GM19468 (cell line): ENCODE measurements at regions not wholly inside any gene's neighbourhood (a gene's known extent, or its start where the extent isn't known, plus 50 kb on each side); places are given as distances from the start of the nearest gene placed in this dataset.
"Not testable (repeated sequence)": the region's sequence is repeated elsewhere in the genome, so short reads cannot be mapped to it uniquely, and the experiment has no call there.

ENCODE experiments used
- ATAC-seq: cut with Tn5 transposase; IDR thresholded peaks from one replicate; pipeline ENCODE4 v1.9.1; 2021; ENCODE audit warnings: mild to moderate bottlenecking, moderate library complexity, moderate number of reproducible peaks; ENCODE audit not compliant: unreplicated experiment; ENCODE audit errors: extremely low read depth

GRCh38 chr1:196007763-196008162 is 600.5 kb downstream of the KCNT2 start:
- no peak for ATAC-seq

DNA sequence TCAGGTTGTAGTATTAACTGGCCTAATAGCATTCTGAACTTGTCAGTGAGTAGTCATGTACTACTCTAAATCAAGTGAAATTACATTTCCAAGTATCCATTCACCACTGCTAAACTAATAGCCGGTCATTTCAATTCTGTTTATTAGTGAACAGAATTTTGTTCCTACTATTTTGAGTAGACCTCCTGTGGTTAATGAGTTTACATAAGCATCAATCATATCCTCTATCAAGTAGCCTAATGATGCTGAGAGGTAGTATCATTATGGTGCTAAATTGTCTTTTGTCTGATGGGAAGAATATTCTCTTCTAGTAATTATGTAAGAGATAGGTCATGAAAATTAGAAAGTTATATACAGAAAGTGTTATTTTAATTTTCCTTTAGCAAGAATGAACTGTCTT is 602.8 kb downstream of the KCNT2 start:
- no peak for ATAC-seq

DNA sequence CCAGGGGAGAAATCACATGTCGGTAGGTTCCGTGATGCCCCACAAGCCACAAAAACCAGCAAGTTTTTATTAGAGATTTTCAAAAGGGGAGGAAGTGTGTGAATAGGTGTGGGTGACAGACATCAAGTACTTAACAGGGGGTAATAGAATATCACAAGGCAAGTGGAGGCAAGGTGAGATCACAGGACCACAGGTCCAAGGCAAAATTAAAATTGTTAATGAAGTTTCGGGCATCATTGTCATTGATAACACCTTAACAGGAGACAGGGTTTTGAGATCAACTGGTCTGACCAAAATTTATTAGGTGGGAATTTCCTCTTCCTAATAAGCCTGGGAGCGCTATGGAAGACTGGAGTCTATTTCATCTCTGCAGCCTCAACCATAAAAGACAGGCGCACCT is 603.9 kb downstream of the KCNT2 start:
- ATAC-seq = not testable (repeated sequence)

GRCh38 chr1:196002906-196003305 is 605.3 kb downstream of the KCNT2 start:
- ATAC-seq = no peak

DNA sequence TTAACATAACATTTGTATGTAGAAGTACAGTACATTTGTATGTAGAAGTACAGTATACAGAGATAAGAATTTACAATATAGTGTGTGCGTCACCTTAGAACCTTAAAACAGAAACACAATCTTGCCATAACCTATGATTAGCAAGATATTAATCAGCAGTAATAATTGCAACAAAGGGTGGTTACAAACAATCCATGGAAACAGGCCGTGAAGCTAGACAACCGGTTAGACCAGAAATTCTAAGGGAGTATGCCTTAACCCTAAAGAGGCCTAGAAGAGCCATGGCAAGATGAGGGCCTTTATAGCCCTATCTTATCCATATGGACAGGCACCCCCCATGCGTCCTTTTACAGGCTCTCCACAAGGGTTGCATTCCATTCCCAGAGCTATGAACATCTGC is 605.9 kb downstream of the KCNT2 start:
- ATAC-seq = not testable (repeated sequence)

DNA sequence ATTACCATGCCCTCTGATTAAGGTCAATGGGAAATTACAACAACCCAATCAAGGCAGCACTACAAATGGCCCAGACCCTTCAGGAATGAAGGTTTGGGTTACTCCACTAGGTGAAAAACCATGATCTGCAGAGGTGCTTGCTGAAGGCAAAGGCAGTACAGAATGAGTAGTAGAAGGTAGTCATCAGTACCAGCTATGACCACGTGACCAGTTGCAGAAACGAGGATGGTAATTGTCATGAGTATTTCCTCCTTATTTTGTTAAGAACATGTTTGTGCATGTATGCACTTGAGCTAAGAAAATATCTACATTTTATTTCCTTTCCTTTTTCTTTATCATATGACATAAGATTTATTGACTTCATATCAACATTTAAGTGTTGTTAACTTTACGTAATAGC is 607.1 kb downstream of the KCNT2 start:
- no peak for ATAC-seq

- ATAC-seq = no peak
Measured at GRCh38 chr1:195999022-195999421, 609.2 kb downstream of the KCNT2 start.

GRCh38 chr1:195981448-195982139 is 626.6 kb downstream of the KCNT2 start:
- no peak for ATAC-seq

DNA sequence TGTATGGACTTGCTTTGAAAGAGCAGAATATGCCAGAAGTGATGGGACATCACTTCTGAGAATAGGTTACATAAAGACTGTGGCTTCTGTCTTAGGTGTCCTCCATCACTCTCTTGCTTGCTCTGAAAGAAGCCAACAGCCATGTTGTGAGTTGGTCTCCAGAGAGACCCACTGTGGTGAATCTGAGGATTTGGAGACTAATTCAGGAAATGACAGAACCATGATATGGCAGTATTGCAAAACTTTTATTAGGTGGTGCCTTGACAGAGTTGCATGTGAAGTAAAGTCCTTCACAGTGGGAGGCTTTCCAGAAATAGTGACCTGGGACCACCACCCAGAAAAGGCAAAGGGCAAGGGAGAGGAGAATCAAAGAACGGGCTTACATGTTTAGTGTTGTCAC is 628.6 kb downstream of the KCNT2 start:
- ATAC-seq = no peak

DNA sequence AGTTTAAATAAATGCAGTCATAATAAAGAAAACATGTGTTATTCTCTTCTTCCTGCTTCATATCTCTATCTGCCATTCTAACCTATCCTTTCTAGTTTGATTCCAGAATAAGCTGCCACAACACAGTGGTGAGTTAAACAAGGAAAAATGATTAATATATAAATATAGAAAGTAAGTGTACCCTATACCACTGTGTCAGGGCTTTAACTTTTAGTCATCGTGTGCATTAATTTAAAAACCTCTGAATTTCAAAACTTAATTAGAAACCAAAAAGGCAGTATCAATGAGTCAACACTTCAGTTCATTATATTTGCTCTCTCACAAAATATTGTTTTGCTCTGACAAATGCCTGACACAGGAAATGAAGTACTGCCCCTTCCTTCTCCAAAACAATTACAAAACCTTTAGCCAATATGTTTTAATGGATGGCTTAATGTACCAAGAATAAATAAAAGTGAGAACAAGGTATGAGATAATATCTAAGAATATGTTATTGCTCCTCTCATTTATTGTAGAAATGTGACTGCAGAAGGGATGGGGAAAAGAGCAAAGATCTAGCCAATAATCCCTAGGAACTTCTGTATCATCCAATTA is 634.8 kb downstream of the KCNT2 start:
- no peak for ATAC-seq

GRCh38 chr1:195971589-195971988 is 636.7 kb downstream of the KCNT2 start:
- ATAC-seq = no peak

DNA sequence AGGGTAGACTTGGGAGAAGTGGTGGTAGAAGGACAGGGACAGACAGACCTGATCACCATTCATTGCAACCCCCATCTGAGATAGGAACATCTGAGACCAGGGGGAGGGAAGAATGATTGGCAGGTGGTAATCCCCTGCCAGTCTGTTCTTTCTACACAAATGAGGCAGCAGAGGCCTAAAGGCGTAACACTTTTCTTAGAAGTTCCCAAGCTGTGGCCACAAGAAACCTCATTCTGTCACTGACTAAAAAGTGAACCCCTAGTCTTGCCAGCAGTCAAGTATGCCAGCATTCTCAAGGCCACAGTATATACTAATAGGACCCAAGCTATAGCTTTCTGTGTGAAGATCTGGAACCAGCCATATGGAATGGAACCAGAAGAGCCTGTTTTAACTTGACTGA is 638.0 kb downstream of the KCNT2 start:
- ATAC-seq = no peak

DNA sequence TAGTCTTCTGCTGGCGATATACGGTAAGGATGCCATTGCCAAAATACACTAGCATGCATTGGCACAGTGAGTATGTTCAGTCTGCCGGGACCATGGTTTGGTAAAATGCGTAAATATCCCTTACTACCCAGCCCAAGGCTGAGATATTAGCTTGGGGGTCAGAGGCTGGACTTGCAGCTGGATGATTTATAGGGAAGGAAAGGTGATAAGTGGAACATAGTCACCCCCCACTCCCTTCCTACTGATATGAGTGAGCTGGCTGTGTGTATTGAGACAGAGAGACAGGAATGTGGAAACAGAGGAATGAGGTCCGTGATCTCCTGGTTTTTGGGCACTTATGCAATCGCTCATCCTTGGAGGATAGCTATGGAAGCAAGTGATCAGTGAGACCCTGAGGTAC is 642.8 kb downstream of the KCNT2 start:
- no peak for ATAC-seq

DNA sequence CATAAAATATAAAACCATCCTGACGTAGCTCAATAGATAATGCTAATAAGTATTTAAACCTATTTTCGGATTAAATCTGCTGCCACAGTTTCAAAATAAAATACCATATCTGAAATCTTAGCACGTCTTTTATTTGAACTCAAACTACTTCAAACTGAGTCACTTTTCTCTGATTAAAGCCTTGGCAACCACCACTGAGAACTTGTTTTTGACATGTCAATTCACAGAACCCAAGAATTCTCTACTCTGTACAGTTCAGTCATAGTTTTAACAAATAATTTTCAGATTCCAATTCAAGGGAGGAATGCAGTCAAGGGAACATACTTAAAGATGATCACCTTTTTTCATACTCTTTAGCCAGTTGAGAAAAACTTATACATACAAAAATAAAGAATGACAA is 643.2 kb downstream of the KCNT2 start:
- ATAC-seq = no peak

GRCh38 chr1:195964516-195964915 is 643.7 kb downstream of the KCNT2 start:
- ATAC-seq = no peak

- ATAC-seq = no peak
Measured at GRCh38 chr1:195962051-195962450, 646.2 kb downstream of the KCNT2 start.

- no peak for ATAC-seq
Measured at GRCh38 chr1:195960580-195960979, 647.7 kb downstream of the KCNT2 start.

DNA sequence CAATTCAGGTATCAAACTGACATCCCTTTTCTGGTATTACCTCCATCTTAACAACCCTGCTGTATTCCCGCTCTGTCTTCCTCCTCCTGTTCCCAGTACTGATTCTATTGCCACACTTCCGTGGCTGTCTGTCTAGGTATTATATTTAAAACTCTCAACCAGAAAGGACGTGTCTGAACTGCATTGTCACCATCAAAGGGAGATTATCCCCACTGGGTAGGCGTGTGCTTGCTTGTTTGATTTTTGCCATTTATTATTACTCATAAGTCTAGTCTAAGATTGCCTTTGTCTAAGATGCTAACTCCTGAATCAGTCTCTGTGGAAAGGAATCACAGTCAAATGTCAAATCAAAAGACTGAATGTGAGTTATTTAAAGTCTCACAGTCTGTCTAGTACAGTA is 650.1 kb downstream of the KCNT2 start:
- no peak for ATAC-seq

DNA sequence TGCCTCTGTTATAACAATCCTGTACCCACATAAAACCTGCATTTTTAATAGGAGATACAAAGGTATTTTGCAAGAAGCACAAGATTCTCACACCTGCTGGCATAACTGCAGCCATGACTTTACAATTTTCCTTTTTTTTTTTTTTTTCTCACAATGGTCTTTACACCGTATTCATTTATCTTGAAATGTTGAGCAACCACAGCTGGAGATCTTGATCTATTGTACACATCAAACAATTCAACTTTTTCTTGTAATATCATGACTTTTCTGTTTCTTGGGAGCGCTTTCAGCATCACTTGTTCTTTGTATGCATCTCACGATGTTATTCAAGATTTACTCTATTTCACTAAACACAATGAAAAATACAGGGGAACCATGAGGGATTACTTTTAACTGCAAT is 651.4 kb downstream of the KCNT2 start:
- no peak for ATAC-seq

- ATAC-seq = no peak
Measured at GRCh38 chr1:195954848-195955247, 653.4 kb downstream of the KCNT2 start.

DNA sequence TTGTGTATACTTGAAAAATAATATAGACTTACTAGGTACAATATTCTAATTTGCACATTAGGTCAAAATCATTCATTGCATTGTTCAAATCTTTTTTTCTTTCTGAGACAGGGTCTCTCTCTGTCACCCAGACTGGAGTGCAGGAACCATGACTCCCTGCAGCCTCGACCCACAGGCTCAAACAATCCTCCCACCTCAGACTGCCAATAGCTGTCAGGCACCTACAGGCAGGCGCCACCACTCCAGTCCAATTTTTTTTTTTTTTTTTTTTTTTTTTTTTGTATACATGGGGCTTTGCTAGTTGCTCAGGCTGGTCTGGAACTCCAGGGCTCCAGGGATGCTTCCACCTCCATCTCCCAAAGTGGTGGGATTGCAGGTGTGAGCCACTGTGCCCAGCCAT is 656.9 kb downstream of the KCNT2 start:
- no peak for ATAC-seq
